ENCODE measurements at regions not wholly inside any gene's neighbourhood (a gene's known extent, or its start where the extent isn't known, plus 50 kb on each side); places are given as distances from the start of the nearest gene placed in this dataset.

- DNase-seq (ENCODE audit: low read depth in 2 of 2) = no peak
These were observed 330.6 kb upstream of the ZMIZ1 start for GRCh38 chr10:78737883-78738856.

GRCh38 chr10:78738861-78739260, 329.9 kb upstream of the ZMIZ1 start:
- no peak for DNase-seq (ENCODE audit: low read depth in 2 of 2)

DNA sequence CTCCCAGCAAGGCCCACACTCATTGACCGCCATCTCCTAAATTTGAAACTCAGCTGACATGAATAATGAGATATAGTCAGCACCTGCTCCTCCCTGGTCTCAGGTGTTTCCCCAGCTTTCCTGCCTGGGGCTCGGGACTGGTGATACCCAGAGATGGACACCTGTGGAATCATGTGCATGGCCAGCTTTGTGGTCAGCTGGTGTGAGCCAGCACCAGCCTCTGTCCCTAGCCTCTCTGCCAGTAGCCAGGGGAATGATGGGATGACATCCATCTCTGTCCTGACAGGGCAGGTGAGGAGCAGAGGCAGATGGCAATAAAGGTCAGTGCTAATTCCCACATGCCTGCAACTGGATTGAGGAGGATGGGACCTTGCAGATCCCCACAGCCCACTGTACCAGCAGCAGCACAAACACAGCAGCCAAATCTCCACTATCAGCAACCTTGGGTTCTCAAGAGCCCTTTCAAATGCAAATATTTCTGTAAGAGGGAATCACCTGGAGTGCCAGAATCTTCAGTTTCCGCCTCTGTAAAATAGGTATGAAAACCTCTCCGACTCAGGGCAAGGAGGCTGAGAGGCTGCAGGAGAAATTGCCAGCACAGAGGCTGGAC, 329.2 kb upstream of the ZMIZ1 start:
- no peak for DNase-seq (ENCODE audit: low read depth in 2 of 2)

DNA sequence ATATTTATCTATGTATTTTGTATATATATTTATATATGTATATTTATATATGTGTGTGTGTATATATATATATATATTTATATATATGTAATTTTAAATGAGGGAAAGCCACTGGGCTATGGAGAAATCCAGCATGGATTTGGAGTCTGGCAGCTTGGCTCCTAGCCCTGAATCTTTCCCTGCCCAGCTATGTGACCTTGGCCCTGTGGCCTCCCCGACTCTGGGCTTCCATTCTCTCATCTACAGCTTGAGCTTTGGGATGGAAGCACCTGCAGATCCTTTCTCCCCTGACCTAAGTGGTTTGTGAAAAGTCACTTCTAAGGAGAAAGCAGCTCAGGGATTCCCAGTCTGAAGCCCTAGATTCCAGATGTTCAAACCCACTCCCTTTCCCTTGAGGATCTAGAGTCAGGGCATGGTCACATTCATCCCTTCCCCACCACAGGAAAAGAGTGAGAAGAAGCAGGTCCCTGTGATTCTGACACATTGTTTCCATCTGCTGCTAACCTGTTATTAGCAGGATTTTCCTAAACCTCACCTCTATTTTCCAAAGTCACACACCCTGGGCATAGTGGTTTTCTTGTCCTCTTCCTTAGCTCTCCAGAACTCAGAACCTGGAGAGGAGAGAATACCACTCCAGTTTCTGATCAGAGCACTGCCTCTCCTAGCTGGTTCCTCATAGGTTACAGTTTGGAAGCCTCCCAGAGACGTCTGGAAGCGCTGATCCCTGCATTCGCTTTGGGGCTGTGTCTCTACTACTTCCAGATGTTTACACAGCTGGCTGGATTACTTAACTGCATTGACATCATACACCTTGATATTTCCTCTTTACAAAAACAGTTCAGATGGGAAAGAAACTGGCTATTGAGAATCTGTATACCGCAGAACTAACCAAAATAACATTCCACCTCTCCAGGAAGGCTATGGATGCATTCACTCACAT, 327.5 kb upstream of the ZMIZ1 start:
- DNase-seq (ENCODE audit: low read depth in 2 of 2) = no peak

DNA sequence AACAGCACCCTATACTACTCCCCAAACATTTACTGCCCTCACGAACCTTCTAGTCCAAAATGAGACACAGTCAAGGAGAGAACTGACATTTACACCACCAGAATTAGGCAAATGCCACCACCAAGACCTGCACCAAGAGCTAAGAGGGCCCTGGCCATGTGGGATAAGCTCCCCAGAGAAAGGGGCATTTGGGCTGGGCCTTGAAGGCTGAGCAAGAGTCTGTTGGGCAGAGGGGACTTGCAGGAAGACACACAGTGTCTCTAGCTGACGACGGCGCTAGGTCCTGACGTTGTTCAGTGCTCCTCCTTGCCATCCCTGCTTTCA, 326.4 kb upstream of the ZMIZ1 start:
- DNase-seq (ENCODE audit: low read depth in 2 of 2) = no peak

DNA sequence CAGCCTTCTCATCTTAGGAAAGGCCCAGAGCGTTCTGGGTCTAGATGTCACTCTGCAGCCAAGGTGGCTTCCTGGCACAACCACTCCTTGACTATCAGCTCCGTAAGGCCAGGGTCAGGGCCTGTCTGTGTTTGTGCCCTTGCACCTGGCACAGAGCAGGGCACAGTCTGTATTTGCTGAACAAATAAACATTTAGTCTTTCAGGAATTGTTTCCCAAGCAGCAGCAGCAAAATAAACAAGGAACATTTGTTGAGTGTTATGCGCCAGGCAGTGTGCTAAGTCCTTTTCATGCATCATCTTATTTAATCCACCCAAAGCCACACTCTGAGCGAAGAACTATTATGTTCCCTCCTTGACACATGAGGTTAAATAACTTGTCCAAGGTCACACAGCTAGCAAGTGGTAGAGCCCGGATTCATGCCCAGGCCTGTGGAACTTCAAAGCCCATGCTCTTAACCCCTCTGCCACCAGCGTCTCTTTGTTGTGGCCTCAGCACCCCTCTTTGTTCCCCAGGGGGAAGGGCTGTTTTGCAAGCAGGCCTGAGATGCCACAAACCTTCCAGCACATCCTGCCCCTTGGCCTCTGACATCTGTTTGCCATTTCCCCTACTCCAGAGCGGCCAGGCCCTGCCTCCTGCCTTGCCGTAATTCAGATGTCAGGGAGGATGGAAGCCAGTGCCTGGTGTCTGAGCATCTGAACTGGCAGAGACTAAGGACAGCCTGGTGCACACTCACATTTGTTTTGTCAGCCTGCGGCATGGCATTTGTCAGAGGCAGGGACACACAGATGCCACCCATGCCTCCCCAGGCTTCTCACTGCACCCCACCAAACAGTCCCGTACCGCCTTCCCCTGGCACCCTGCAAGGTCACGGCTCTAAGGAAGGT, 325.8 kb upstream of the ZMIZ1 start:
- DNase-seq (ENCODE audit: low read depth in 2 of 2) = no peak

DNA sequence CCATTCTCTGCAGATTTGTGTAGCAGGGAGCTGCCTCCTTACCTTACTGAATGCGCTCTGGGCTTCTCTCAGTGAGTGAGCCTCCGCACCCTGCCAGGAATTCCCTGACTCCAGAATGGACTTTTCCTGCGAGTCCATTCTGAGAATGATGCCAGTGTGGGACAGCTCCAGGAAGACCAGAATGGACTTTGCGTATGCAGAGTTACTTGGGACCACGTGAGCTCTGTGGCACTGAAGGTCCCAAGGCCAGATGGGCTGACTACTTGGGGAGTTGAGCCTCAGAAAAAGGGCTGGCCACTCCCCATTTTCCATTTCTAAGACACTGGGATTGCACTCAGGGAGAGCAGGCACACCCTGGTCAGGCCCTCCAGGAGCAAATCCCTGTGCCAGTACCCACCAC, 324.7 kb upstream of the ZMIZ1 start:
- DNase-seq (ENCODE audit: low read depth in 2 of 2) = no peak

- no peak for DNase-seq (ENCODE audit: low read depth in 2 of 2)
These were observed 324.2 kb upstream of the ZMIZ1 start for GRCh38 chr10:78744491-78745090.

GRCh38 chr10:78745441-78745840, 323.3 kb upstream of the ZMIZ1 start:
- no peak for DNase-seq (ENCODE audit: low read depth in 2 of 2)

GRCh38 chr10:78746155-78746763, 322.5 kb upstream of the ZMIZ1 start:
- DNase-seq (ENCODE audit: low read depth in 2 of 2) = no peak

DNA sequence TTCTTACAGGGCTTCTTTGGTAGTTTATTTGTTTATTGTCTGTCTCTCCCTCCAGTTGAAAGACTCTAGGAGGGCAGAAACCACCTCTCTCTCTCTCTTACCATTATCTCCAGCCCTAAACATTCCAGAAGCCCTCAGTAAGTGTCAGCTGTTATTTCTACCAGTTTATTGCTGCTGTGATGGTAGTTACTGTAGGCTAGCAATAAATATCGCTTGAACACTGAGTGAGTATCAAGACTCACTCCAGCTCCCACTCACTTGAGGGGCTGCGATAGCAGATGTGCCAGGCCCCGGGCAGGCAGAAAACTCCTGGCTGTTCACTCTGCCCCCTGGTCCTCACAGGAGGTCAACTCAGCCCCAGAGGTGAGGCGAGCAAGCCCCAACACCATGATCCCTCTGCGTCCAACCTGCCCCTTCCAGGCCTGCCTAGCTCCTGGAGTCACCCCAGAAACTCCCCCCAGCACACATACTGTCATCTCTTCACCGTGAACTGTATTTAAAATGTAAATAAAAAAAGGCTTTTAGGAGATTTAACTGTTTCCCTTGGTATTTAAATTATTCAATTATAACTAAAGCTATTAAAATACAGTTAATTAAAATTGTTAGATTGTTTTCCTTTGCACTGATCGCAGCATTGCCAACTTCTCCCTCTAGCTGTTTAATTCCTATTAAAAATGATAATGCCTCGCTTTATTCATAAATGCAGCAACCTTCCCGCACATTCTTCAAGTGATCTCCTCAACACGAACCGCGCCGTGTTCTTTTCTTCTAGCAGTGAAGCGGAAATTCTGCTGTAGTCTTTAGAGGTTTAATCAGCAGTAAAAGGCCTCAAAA, 321.1 kb upstream of the ZMIZ1 start:
- no peak for DNase-seq (ENCODE audit: low read depth in 2 of 2)

- no peak for DNase-seq (ENCODE audit: low read depth in 2 of 2)
These were observed 320.6 kb upstream of the ZMIZ1 start for GRCh38 chr10:78748235-78748533.

- no peak for DNase-seq (ENCODE audit: low read depth in 2 of 2)
These were observed 319.6 kb upstream of the ZMIZ1 start for GRCh38 chr10:78749200-78749599.

DNA sequence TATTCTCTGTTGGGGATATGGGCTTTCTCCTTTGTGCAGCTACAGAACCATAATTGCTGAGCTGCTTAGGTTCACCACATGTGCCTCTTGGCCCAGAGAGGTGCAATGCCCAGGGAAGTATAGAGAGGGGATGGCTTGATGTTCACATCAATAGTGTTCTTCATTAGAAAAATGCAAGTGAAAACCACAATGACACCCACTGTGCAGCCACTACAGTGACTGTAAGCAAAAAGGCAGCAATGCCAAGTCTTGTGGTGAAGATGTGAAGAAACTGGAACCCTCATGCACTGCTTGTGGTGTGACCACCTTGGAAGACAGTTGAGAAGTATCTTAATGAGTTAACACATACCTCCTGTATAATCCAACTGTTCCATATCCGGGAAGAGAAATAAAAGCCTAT, 318.9 kb upstream of the ZMIZ1 start:
- DNase-seq (ENCODE audit: low read depth in 2 of 2) = no peak

- no peak for DNase-seq (ENCODE audit: low read depth in 2 of 2)
These were observed 318.3 kb upstream of the ZMIZ1 start for GRCh38 chr10:78750418-78750817.

GRCh38 chr10:78751716-78752115, 317.1 kb upstream of the ZMIZ1 start:
- DNase-seq (ENCODE audit: low read depth in 2 of 2) = no peak

GRCh38 chr10:78752221-78752620, 316.5 kb upstream of the ZMIZ1 start:
- DNase-seq (ENCODE audit: low read depth in 2 of 2) = no peak

GRCh38 chr10:78752708-78753107, 316.1 kb upstream of the ZMIZ1 start:
- no peak for DNase-seq (ENCODE audit: low read depth in 2 of 2)

GRCh38 chr10:78754269-78755062, 314.3 kb upstream of the ZMIZ1 start:
- no peak for DNase-seq (ENCODE audit: low read depth in 2 of 2)

All from stimulated activated CD8-positive, alpha-beta memory T cell treated with anti-CD3 and anti-CD28 coated beads, Interleukin-7, amount 100 ng/mL, for 1 hour (primary cell).